ENCODE measurements at regions not wholly inside any gene's neighbourhood (a gene's known extent, or its start where the extent isn't known, plus 50 kb on each side); places are given as distances from the start of the nearest gene placed in this dataset.

GRCh38 chrX:115897956-115898355, 272.6 kb upstream of the AGTR2 start:
- intact Hi-C loops (cut with micrococcal nuclease; ENCODE audit: unreplicated experiment) = no loop called here
- H3K27ac ChIP-seq (ENCODE audit: low read depth, low read length, poor library complexity, severe bottlenecking) = no peak overlapping the region
- POLR2A ChIA-PET (ENCODE audit: low non-redundant PET) = no interaction called here

DNA sequence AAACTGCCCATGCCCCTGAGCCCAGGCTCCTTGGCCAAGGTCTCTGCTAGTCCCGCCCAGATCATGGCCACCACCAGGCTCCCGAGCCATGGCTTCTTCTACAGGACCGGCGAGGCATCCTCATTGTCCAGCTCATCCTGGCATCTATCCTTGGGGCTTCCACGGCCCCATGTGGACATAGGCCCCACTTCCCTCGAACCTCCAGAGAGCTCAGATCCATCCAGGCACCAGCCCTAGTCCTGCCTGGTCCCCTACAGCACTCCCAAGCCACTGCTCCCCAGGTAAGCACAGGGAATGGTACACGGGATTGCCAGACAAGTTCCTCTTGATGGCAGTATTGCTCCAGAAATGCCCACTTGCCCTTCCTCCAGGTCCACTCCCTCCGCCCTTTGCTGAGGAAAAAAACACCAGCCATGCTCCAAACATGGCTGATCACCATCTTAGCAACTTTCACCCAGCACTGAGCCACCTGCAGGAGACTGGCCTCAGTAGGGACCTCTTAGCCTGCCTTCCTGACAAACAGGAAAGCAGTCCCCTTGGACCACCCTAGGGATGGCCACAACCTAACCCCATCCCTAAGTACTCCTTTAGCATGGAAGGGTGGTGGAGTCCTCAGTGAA, 272.1 kb upstream of the AGTR2 start:
- no peak overlapping the region for H3K27ac ChIP-seq (ENCODE audit: low read depth, low read length, poor library complexity, severe bottlenecking)
- BruUV-seq (replicated peaks) = no TSS peak
- H3K36me3 ChIP-seq (ENCODE audit: insufficient read depth, low read length, poor library complexity, severe bottlenecking) = no peaks in the 10 kb centered on the region
- H3K9me3 ChIP-seq (ENCODE audit: low read depth, low read length, poor library complexity, severe bottlenecking) = no peaks in the 10 kb centered on the region
- H3K4me1 ChIP-seq (ENCODE audit: insufficient read depth, low read length, poor library complexity, severe bottlenecking) = no peaks in the 10 kb centered on the region
- no peaks in the 10 kb centered on the region for H3K27me3 ChIP-seq (replicated peaks; ENCODE audit: insufficient read depth, low read depth, low read length, poor library complexity)
- DNase-seq (ENCODE audit: low spot score) = peak; percentile 55
- no peak overlapping the region for H3K4me3 ChIP-seq (ENCODE audit: low read depth, low read length, poor library complexity, severe bottlenecking)
- intact Hi-C loops (cut with micrococcal nuclease; ENCODE audit: unreplicated experiment) = no loop called here
- TF ChIP-seq CTCF (conservative IDR thresholded peaks at IDR 0.05; ENCODE audit: low read depth, low read length) (peak; percentile 34), EZH2 (IDR thresholded peaks at IDR 0.05; ENCODE audit: borderline replicate concordance, low read depth, low read length, poor library complexity, severe bottlenecking) (no peak)
- ChIA-PET CTCF (no interaction called here), POLR2A (ENCODE audit: low non-redundant PET) (no interaction called here)

More at GRCh38 chrX:115897956-115898355, 272.6 kb upstream of the AGTR2 start:
- Histone ChIP-seq H3K36me3 (ENCODE audit: insufficient read depth, low read length, poor library complexity, severe bottlenecking) (no peaks in the 10 kb centered on the region), H3K4me1 (ENCODE audit: insufficient read depth, low read length, poor library complexity, severe bottlenecking) (no peaks in the 10 kb centered on the region), H3K4me3 (ENCODE audit: low read depth, low read length, poor library complexity, severe bottlenecking) (no peak overlapping the region), H3K9me3 (ENCODE audit: low read depth, low read length, poor library complexity, severe bottlenecking) (no peaks in the 10 kb centered on the region), H3K27me3 (replicated peaks; ENCODE audit: insufficient read depth, low read depth, low read length, poor library complexity) (no peaks in the 10 kb centered on the region)
- no TSS peak for BruUV-seq (replicated peaks)
- no peak for DNase-seq (ENCODE audit: low spot score)
- TF ChIP-seq EZH2 (IDR thresholded peaks at IDR 0.05; ENCODE audit: borderline replicate concordance, low read depth, low read length, poor library complexity, severe bottlenecking) (no peak), CTCF (conservative IDR thresholded peaks at IDR 0.05; ENCODE audit: low read depth, low read length) (no peak)
- CTCF ChIA-PET = no interaction called here

DNA sequence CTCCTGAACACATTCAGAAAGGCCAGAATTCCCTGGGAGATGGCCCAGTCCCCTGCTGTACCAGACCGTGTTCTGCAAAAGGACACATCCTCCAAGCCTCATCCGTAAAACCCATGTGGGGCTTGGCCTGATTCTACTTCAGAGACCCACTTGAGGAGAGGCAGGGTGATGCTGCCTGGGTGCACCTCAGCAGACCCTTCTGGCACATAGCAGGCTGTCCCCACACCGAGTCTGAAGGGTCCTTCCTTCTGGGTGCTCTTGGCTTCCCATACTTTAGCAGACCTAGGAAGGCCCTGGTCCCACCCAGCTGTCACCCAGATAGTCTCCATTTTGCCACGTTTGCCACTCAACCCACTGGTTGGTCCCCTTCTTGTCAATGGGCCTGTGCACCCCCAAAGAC, 270.1 kb upstream of the AGTR2 start:
- ChIA-PET CTCF (no interaction called here), POLR2A (ENCODE audit: low non-redundant PET) (no interaction called here)
- Histone ChIP-seq H3K36me3 (ENCODE audit: insufficient read depth, low read length, poor library complexity, severe bottlenecking) (no peaks in the 10 kb centered on the region), H3K27ac (ENCODE audit: low read depth, low read length, poor library complexity, severe bottlenecking) (no peak overlapping the region), H3K9me3 (ENCODE audit: low read depth, low read length, poor library complexity, severe bottlenecking) (no peaks in the 10 kb centered on the region), H3K4me1 (ENCODE audit: insufficient read depth, low read length, poor library complexity, severe bottlenecking) (no peaks in the 10 kb centered on the region), H3K27me3 (replicated peaks; ENCODE audit: insufficient read depth, low read depth, low read length, poor library complexity) (no peaks in the 10 kb centered on the region), H3K4me3 (ENCODE audit: low read depth, low read length, poor library complexity, severe bottlenecking) (no peak overlapping the region)
- DNase-seq (ENCODE audit: low spot score) = no peak
- no peak for TF ChIP-seq CTCF (conservative IDR thresholded peaks at IDR 0.05; ENCODE audit: low read depth, low read length)
- TF ChIP-seq EZH2 (IDR thresholded peaks at IDR 0.05; ENCODE audit: borderline replicate concordance, low read depth, low read length, poor library complexity, severe bottlenecking) = no peak
- intact Hi-C loops (cut with micrococcal nuclease; ENCODE audit: unreplicated experiment) = no loop called here
- BruUV-seq (replicated peaks) = no TSS peak

All from A673 (cell line).